HG03571 (cell line): ENCODE measurements at regions not wholly inside any gene's neighbourhood (a gene's known extent, or its start where the extent isn't known, plus 50 kb on each side); places are given as distances from the start of the nearest gene placed in this dataset.

ENCODE experiments used
- ATAC-seq: cut with Tn5 transposase; IDR thresholded peaks from one replicate; pipeline ENCODE4 v1.9.1; 2021; ENCODE audit not compliant: unreplicated experiment

DNA sequence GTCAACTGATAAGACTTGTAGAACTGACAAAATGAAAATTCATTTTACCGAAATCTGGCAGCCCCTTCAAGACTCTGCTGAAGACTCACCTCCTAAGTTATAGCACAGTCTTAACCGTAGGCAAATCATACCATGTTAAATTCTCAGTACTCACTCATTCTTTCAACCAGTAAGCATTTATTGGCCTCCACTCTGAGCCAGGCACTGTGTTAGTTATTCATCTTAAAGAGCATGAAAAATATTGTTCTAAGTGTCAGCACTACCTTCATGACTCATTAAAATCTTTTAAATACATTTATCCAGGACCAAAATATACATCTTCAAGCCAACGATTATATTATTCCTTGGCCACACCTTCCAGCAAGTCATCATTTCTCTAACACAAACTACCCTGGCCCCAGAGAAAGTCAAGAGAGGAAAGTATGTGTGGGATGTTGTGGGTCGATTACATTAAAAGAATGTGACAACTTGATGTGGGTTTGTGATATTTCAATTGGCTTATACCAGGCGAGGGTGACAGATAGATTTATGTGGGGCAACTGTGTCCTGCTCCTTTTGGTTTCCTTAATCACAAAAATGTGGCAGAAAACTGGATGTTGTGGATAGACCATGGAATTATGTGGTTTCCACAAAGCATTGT is 55.0 kb downstream of the TMEM30B start:
- ATAC-seq, result no peak

- no peak for ATAC-seq
Measured at GRCh38 chr14:61225344-61225743, 55.8 kb downstream of the TMEM30B start.

DNA sequence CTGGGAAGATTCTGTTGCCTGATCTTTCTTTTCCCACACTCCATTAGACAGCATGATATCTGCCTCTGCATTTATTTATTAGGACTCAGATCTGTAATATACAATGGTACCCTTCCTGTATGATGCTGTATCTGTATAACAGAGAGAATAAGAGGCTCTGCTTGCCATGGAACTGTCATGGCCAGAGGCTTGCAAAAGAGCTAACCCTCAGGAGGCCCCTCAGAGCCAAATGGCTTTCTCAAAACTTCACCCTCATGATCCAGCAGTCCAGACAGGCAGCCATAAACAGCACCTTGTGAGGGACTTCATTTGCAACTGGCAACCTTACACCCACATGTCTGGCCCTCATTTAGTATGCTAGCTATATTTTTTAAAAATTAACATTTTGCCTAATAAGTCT is 57.6 kb downstream of the TMEM30B start:
- no peak for ATAC-seq

DNA sequence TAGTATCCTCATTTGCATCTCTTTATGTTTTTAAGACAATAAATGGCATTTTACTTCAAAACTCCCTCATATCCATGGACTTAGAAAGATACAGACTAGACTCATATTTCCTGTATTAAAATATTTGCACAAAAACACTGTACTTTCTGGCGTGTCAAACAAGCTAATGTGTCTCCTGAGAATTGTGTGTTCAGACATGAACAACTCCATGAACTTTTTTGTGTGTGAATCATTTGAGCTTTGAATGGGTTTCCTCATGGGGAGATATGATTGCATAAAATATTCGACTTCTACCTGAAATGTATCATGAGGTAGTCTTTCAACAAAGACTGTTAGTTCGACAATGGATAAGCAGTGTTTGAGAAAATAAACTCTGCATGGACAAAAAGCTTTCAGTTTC is 58.8 kb downstream of the TMEM30B start:
- ATAC-seq, result no peak

- no peak for ATAC-seq
Measured at GRCh38 chr14:61221906-61222305, 59.2 kb downstream of the TMEM30B start.

GRCh38 chr14:61219673-61220072 is 61.5 kb downstream of the TMEM30B start:
- ATAC-seq, result no peak

DNA sequence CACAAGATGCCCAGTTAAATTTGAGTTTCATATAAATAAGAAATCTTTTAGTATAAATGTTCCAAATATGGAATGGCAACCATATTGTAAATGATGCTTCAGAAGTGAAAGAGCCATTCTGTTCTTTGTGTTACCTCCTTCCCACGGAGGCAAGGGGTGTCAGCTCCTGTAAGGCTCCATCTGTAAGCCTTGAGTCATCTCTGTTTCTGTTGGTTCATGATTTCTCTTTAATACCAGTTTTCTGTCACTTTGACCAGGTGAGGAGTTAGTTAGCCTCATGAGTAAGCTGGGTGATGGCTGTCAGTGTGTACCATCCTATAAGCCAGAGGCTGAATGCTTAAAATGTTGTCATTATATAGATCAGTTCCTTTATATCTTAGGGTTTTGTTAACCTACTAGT is 61.9 kb downstream of the TMEM30B start:
- no peak for ATAC-seq

GRCh38 chr14:61218767-61219166 is 62.4 kb downstream of the TMEM30B start:
- ATAC-seq, result no peak

DNA sequence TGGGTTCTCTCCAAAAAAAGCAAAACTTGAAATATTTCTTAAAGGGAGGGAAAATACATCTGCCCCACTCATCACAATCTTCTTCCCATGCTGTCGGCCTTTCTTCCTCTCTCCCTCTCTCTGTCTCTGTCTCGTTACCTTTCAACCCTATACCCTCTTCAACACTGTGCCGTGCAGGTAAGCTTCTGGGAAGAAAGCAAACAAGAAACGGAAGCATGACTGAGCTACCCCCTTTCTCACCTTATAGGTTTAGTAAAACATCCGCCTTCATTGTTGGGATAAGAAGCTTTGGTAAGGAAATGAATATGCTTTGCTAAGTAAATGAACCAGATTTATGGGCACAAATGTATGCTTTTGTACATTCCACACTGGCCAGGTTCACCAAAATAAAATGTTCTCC is 63.0 kb downstream of the TMEM30B start:
- ATAC-seq, result no peak

GRCh38 chr14:61217516-61217915 is 63.6 kb downstream of the TMEM30B start:
- no peak for ATAC-seq

DNA sequence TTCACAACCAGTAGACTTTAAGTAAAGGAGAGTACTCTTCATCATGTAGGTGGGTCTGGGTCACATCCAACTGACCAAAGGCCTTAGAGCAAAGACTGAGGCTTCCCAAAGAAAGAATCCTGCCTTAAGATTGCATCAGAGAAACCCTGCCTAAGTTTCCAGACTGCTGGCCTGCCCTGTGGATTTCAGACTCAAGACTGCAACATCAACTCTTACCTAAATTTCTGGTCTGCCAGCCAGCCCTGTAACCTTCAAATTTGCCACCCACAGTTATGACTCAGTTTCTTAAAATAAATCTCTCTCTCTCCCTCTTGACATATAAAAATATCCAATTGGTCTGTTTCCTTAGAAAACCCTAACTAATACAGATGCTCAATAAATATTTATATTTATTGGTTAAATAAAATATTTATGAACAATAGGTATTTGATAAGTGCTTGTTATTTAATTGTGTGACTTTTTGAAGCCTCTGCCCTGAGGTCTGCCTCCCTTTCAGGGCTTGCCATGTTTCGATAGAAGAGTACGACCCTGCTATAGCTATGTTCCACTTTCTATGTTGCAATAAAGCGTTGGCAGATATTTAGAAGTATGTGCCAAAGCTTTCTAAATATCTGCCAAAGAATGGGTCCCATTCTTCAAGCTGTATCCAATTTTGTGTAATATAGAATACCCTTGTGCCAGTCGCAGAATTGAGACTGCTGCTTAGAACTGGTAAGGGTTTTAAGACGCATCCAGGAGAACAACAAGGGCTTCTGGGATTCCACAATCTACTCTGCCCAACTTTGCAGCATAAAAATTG is 65.7 kb downstream of the TMEM30B start:
- no peak for ATAC-seq

- ATAC-seq, result no peak
Measured at GRCh38 chr14:61213920-61214319, 67.2 kb downstream of the TMEM30B start.

DNA sequence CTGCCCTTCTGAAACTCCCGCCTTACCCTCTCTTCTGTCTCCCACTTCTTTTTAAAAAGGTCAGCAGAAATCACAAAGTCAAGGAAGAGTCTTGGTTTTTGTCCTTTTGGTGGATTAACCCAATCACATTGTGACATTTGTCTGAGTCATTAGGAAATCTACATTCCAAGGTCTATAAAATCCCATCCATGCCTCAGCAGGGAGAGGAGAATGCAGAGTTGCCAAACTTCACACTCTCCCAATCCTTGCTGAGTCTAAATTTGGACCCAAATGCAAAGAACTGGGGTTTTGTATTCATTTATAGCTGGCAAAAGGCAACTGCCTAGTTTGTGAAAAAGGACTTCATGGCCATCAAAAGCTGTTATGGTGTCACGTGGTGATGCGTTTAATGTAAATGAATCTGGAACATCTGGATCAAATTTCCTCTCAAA is 67.9 kb downstream of the TMEM30B start:
- ATAC-seq, result no peak

- no peak for ATAC-seq
Measured at GRCh38 chr14:61212546-61212945, 68.6 kb downstream of the TMEM30B start.

GRCh38 chr14:61211476-61212255 is 69.5 kb downstream of the TMEM30B start:
- ATAC-seq, result no peak

- no peak for ATAC-seq
Measured at GRCh38 chr14:61203081-61203753, 77.9 kb downstream of the TMEM30B start.

DNA sequence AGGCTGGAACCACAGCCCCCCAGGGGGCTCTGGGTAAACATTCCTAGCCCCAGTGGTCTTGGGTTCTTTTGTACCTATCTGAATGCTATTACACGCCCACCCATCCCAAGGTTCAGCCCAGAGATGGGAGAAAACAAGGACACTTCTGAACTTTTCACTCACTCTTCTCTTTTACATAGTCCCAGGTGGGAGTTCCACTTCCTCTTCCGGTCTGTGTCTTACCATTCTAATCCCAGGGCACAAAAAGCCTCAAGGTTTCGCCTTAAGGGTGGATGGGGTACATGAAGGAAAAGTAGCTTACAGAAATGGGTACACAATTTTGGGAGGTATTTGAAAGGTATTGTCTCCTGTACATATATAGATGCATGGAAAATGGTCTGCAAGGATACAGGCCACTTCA is 79.0 kb downstream of the TMEM30B start:
- ATAC-seq, result no peak

GRCh38 chr14:61201171-61201570 is 80.0 kb downstream of the TMEM30B start:
- ATAC-seq, result no peak

- ATAC-seq, result no peak
Measured at GRCh38 chr14:61197416-61197815, 83.7 kb downstream of the TMEM30B start.

GRCh38 chr14:61196792-61197191 is 84.3 kb downstream of the TMEM30B start:
- ATAC-seq, result no peak

DNA sequence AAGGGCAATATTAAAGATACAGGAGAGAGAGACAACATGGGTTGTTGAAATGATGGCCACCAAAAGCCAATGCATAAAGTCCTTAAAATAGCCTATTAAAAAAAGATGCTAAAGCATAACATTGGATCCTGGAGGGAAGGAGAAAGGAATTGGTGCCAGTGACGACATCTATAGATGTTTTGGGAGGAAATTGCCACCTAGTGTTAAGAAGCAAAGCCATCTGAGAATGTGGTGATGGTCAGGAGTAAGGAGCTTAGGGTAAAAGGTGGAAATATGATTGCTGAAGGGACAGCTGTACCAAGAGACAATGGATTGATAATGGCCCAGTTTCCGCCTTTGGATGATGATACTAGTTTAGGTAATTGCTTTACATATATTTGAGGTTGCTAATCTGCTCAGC is 85.1 kb downstream of the TMEM30B start:
- ATAC-seq, result no peak
